Uterus (tissue), 2 donors: ENCODE measurements at regions not wholly inside any gene's neighbourhood (a gene's known extent, or its start where the extent isn't known, plus 50 kb on each side); places are given as distances from the start of the nearest gene placed in this dataset.

Experiments used
- POLR2A ChIP-seq, 2 donors: fragments of 450-650 bp; IDR thresholded peaks; one replicate each; pipeline ENCODE4 v1.6.1; 2016; ENCODE audit warnings: antibody characterized with exemption in 2 of 2, mild to moderate bottlenecking in 1 of 2, moderate library complexity in 1 of 2
- TF ChIP-seq, protein P1 (sequence below), 4 experiments: fragments of 200-600 bp in 2 of 4; fragments of 450-650 bp in 2 of 4; sonication (generic) in 2 of 4; IDR thresholded peaks; one replicate each; pipeline ENCODE4 v1.5.1; 2016 to 2019; ENCODE audit warnings: antibody characterized with exemption in 4 of 4, mild to moderate bottlenecking in 2 of 4, moderate library complexity in 1 of 4

DNA sequence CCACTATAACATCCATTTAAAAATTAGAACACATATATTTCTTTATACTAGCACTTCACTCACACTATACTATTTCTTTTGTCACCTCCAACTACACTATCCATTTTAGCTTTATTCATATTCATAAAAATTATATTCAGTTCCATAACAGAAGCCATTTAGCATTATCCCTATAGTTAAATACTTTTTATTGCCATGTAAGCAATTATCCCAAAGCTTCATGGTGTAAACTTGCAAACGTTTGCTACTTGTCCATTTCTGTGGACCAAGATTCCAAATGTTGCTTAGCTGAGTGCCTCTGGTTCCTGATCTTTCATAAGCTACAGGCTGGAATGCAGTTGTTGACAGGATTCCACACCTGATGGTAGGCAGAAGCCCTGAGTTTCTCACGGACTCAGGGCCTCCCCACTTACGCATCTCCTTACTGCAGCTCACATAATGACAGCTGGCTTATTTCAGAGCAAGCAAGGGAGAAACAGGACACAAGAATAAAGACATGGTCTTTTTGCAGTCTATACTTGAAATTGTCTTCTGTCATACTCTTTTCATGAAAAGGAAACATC lies 1584.8 kb downstream of the SLITRK5 start:
- TF ChIP-seq, protein P1, sequence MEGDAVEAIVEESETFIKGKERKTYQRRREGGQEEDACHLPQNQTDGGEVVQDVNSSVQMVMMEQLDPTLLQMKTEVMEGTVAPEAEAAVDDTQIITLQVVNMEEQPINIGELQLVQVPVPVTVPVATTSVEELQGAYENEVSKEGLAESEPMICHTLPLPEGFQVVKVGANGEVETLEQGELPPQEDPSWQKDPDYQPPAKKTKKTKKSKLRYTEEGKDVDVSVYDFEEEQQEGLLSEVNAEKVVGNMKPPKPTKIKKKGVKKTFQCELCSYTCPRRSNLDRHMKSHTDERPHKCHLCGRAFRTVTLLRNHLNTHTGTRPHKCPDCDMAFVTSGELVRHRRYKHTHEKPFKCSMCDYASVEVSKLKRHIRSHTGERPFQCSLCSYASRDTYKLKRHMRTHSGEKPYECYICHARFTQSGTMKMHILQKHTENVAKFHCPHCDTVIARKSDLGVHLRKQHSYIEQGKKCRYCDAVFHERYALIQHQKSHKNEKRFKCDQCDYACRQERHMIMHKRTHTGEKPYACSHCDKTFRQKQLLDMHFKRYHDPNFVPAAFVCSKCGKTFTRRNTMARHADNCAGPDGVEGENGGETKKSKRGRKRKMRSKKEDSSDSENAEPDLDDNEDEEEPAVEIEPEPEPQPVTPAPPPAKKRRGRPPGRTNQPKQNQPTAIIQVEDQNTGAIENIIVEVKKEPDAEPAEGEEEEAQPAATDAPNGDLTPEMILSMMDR (IDR thresholded peaks at IDR 0.05): no peak
- TF ChIP-seq POLR2A (IDR thresholded peaks at IDR 0.05): no peak
